ENCODE measurements at regions not wholly inside any gene's neighbourhood (a gene's known extent, or its start where the extent isn't known, plus 50 kb on each side); places are given as distances from the start of the nearest gene placed in this dataset.

DNA sequence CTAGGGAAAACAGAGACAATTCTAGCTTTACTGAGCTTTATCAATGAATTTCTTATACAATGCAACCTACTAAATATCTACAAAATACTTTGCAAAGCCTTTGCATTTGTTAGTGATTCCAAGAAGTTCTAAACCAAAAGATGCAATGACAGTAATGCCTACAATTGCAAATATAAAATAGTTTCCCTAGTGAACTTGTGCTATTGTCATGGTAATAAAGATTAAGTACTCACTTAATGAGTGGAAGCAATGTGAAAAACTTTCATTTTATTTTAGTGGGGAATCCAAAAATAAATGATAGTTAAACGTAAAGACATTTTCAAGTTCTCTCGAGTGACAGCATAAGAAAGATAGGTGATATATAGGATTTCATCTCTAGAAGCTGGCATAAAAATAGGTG, 270.5 kb upstream of the CTNND2 start:
- Histone ChIP-seq H2AFZ (ENCODE audit: low read depth, low read length) (no peak overlapping the region), H3K9ac (ENCODE audit: low read depth, low read length) (no peak overlapping the region), H3K4me1 (ENCODE audit: insufficient read depth, low read length) (no peaks in the 10 kb centered on the region), H3K27me3 (ENCODE audit: insufficient read depth, low read length, poor library complexity) (no peaks in the 10 kb centered on the region), H3K4me2 (ENCODE audit: insufficient read depth, low read length) (no peak overlapping the region), H3K36me3 (ENCODE audit: insufficient read depth, low read length) (no peaks in the 10 kb centered on the region), H3K79me2 (ENCODE audit: insufficient read depth, low read length) (no peaks in the 10 kb centered on the region), H3K9me3 (ENCODE audit: insufficient read depth, low read length, severe bottlenecking) (no peaks in the 10 kb centered on the region), H3K27ac (ENCODE audit: low read length) (no peak overlapping the region), H4K20me1 (ENCODE audit: insufficient read depth, low read length) (no peaks in the 10 kb centered on the region), H3K4me3 (ENCODE audit: low read depth in 1 of 2, low read length in 2 of 2) (no peak overlapping the region)
- ATAC-seq (ENCODE audit: insufficient read depth, low read depth), result no peak
- no peak for DNase-seq
- TF ChIP-seq CTCF (IDR thresholded peaks at IDR 0.05; ENCODE audit: borderline replicate concordance, extremely low read depth, low read length, poor library complexity, severe bottlenecking) (no peak), EZH2 (IDR thresholded peaks at IDR 0.05; ENCODE audit: borderline replicate concordance, low read depth, low read length, severe bottlenecking) (no peak)

DNA sequence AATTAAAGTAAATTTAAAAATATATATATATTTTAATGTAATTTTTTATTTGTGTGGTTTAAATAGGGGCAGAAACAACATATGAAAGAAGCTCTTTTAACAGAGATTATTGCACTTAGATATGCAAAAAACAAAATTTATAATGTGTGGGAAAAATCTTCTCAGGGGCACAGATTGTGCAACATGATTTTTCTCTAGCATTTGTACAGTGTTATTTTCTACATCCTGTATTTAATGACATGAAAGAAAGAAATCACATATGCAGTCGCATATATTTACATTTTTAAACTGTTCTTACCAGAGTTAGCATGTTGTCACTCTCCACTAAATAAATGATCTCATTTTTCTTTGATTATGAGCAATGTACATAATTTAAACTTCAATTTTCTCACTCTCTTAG, 265.3 kb upstream of the CTNND2 start:
- no peak overlapping the region for H2AFZ ChIP-seq (ENCODE audit: low read depth, low read length)
- no peaks in the 10 kb centered on the region for H4K20me1 ChIP-seq (ENCODE audit: insufficient read depth, low read length)
- TF ChIP-seq CTCF (IDR thresholded peaks at IDR 0.05; ENCODE audit: borderline replicate concordance, extremely low read depth, low read length, poor library complexity, severe bottlenecking), result no peak
- no peak for TF ChIP-seq EZH2 (IDR thresholded peaks at IDR 0.05; ENCODE audit: borderline replicate concordance, low read depth, low read length, severe bottlenecking)
- H3K9ac ChIP-seq (ENCODE audit: low read depth, low read length), result no peak overlapping the region
- no peak for ATAC-seq (ENCODE audit: insufficient read depth, low read depth)
- no peak overlapping the region for H3K4me3 ChIP-seq (ENCODE audit: low read depth in 1 of 2, low read length in 2 of 2)
- no peaks in the 10 kb centered on the region for H3K27me3 ChIP-seq (ENCODE audit: insufficient read depth, low read length, poor library complexity)
- no peaks in the 10 kb centered on the region for H3K36me3 ChIP-seq (ENCODE audit: insufficient read depth, low read length)
- peaks cover 2% of the 10 kb centered on the region for H3K9me3 ChIP-seq (ENCODE audit: insufficient read depth, low read length, severe bottlenecking)
- no peak overlapping the region for H3K27ac ChIP-seq (ENCODE audit: low read length)
- H3K4me1 ChIP-seq (ENCODE audit: insufficient read depth, low read length), result no peaks in the 10 kb centered on the region
- no peak overlapping the region for H3K4me2 ChIP-seq (ENCODE audit: insufficient read depth, low read length)
- no peaks in the 10 kb centered on the region for H3K79me2 ChIP-seq (ENCODE audit: insufficient read depth, low read length)
- no peak for DNase-seq

DNA sequence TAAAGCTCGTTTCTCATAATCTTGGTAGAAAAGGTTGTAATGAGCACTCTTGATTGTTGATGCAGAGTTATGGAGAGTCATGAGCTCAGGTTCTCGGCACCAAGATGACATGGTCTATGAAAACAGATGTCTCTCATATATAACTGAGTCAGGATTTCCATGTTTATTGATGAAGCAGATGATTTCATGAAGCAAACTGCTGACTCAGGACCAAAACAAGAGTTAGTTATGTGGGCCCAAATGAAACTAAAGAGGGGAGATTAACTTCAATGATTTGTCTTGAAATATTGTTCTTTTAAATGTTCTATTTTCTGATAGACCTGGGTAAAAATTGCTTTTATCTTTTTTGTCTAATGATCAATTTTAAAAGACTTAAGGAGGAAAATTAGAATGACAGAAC, 258.6 kb upstream of the CTNND2 start:
- Histone ChIP-seq H3K79me2 (ENCODE audit: insufficient read depth, low read length) (no peaks in the 10 kb centered on the region), H3K4me1 (ENCODE audit: insufficient read depth, low read length) (no peaks in the 10 kb centered on the region), H3K9ac (ENCODE audit: low read depth, low read length) (no peak overlapping the region), H3K27ac (ENCODE audit: low read length) (no peak overlapping the region), H4K20me1 (ENCODE audit: insufficient read depth, low read length) (no peaks in the 10 kb centered on the region), H3K9me3 (ENCODE audit: insufficient read depth, low read length, severe bottlenecking) (peaks cover 2% of the 10 kb centered on the region), H2AFZ (ENCODE audit: low read depth, low read length) (no peak overlapping the region), H3K4me3 (ENCODE audit: low read depth in 1 of 2, low read length in 2 of 2) (no peak overlapping the region), H3K27me3 (ENCODE audit: insufficient read depth, low read length, poor library complexity) (no peaks in the 10 kb centered on the region), H3K36me3 (ENCODE audit: insufficient read depth, low read length) (no peaks in the 10 kb centered on the region), H3K4me2 (ENCODE audit: insufficient read depth, low read length) (no peak overlapping the region)
- no peak for TF ChIP-seq EZH2 (IDR thresholded peaks at IDR 0.05; ENCODE audit: borderline replicate concordance, low read depth, low read length, severe bottlenecking)
- TF ChIP-seq CTCF (IDR thresholded peaks at IDR 0.05; ENCODE audit: borderline replicate concordance, extremely low read depth, low read length, poor library complexity, severe bottlenecking), result no peak
- DNase-seq (no peak), ATAC-seq (ENCODE audit: insufficient read depth, low read depth) (no peak)

DNA sequence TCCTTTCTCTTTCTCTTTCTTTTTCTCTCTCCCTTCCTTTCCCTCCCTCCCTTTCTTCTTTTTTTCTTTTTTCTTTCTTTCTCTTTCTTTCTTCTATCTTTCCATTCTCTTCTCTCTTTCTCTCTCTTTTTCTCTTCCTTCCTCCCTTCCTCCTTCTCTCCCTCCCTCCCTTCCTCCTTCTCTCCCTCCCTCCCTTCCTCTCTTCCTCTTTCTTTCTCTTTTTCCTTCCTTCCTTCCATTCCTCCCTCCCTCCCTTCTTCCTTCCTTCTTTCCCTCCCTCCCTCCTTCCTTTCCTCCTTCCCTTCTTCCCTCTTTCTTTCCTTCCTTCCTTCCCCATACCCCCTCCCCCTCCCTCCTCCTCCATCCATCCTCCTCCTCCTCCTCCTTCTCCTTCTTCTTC, 243.3 kb upstream of the CTNND2 start:
- Histone ChIP-seq H4K20me1 (ENCODE audit: insufficient read depth, low read length) (no peaks in the 10 kb centered on the region), H3K79me2 (ENCODE audit: insufficient read depth, low read length) (no peaks in the 10 kb centered on the region), H3K9ac (ENCODE audit: low read depth, low read length) (no peak overlapping the region), H3K4me3 (ENCODE audit: low read depth in 1 of 2, low read length in 2 of 2) (no peak overlapping the region), H3K9me3 (ENCODE audit: insufficient read depth, low read length, severe bottlenecking) (peaks cover 3% of the 10 kb centered on the region), H3K4me2 (ENCODE audit: insufficient read depth, low read length) (no peak overlapping the region), H3K27me3 (ENCODE audit: insufficient read depth, low read length, poor library complexity) (no peaks in the 10 kb centered on the region), H3K27ac (ENCODE audit: low read length) (no peak overlapping the region), H2AFZ (ENCODE audit: low read depth, low read length) (no peak overlapping the region), H3K4me1 (ENCODE audit: insufficient read depth, low read length) (no peaks in the 10 kb centered on the region), H3K36me3 (ENCODE audit: insufficient read depth, low read length) (no peaks in the 10 kb centered on the region)
- no peak for DNase-seq
- ATAC-seq (ENCODE audit: insufficient read depth, low read depth), result no peak
- no peak for TF ChIP-seq CTCF (IDR thresholded peaks at IDR 0.05; ENCODE audit: borderline replicate concordance, extremely low read depth, low read length, poor library complexity, severe bottlenecking)
- TF ChIP-seq EZH2 (IDR thresholded peaks at IDR 0.05; ENCODE audit: borderline replicate concordance, low read depth, low read length, severe bottlenecking), result no peak
